ENCODE measurements at regions not wholly inside any gene's neighbourhood (a gene's known extent, or its start where the extent isn't known, plus 50 kb on each side); places are given as distances from the start of the nearest gene placed in this dataset.
A peak's percentile ranks its signal among the peaks of the same experiment; 100 is the strongest.
"Not testable (repeated sequence)": the region's sequence is repeated elsewhere in the genome, so short reads cannot be mapped to it uniquely, and the experiment has no call there.

- no peak for DNase-seq (ENCODE audit: low spot score)
Observed at GRCh38 chrX:144494074-144494473, 610.2 kb downstream of the UBE2NL start.

- no peak for DNase-seq (ENCODE audit: low spot score)
Observed at GRCh38 chrX:144531877-144532276, 648.0 kb downstream of the UBE2NL start.

GRCh38 chrX:144566592-144566991, 680.7 kb upstream of the SPANXN1 start:
- peak; percentile 2 for DNase-seq (ENCODE audit: low spot score)

- no peak for DNase-seq (ENCODE audit: low spot score)
Observed at GRCh38 chrX:144586756-144587155, 660.5 kb upstream of the SPANXN1 start.

- DNase-seq (ENCODE audit: low spot score) = no peak
Observed at GRCh38 chrX:144592036-144592435, 655.3 kb upstream of the SPANXN1 start.

- DNase-seq (ENCODE audit: low spot score) = no peak
Observed at GRCh38 chrX:144601010-144601409, 646.3 kb upstream of the SPANXN1 start.

GRCh38 chrX:144612076-144612475, 635.2 kb upstream of the SPANXN1 start:
- DNase-seq (ENCODE audit: low spot score) = no peak

GRCh38 chrX:144616317-144616716, 631.0 kb upstream of the SPANXN1 start:
- DNase-seq (ENCODE audit: low spot score) = no peak

- DNase-seq (ENCODE audit: low spot score) = no peak
Observed at GRCh38 chrX:144627947-144628346, 619.4 kb upstream of the SPANXN1 start.

- not testable (repeated sequence) for DNase-seq (ENCODE audit: low spot score)
Observed at GRCh38 chrX:144634451-144634850, 612.9 kb upstream of the SPANXN1 start.

GRCh38 chrX:144637731-144638130, 609.6 kb upstream of the SPANXN1 start:
- DNase-seq (ENCODE audit: low spot score) = no peak

- DNase-seq (ENCODE audit: low spot score) = no peak
Observed at GRCh38 chrX:144648788-144649187, 598.5 kb upstream of the SPANXN1 start.

GRCh38 chrX:144681501-144681900, 565.8 kb upstream of the SPANXN1 start:
- DNase-seq (ENCODE audit: low spot score) = no peak

- DNase-seq (ENCODE audit: low spot score) = no peak
Observed at GRCh38 chrX:144683247-144683646, 564.1 kb upstream of the SPANXN1 start.

- no peak for DNase-seq (ENCODE audit: low spot score)
Observed at GRCh38 chrX:144709841-144710240, 537.5 kb upstream of the SPANXN1 start.

- DNase-seq (ENCODE audit: low spot score) = no peak
Observed at GRCh38 chrX:144715337-144715736, 532.0 kb upstream of the SPANXN1 start.

GRCh38 chrX:144716187-144716586, 531.1 kb upstream of the SPANXN1 start:
- DNase-seq (ENCODE audit: low spot score) = no peak

- no peak for DNase-seq (ENCODE audit: low spot score)
Observed at GRCh38 chrX:144717682-144718081, 529.6 kb upstream of the SPANXN1 start.

- DNase-seq (ENCODE audit: low spot score) = peak; percentile 2
Observed at GRCh38 chrX:144722307-144722706, 525.0 kb upstream of the SPANXN1 start.

GRCh38 chrX:144730471-144730870, 516.8 kb upstream of the SPANXN1 start:
- no peak for DNase-seq (ENCODE audit: low spot score)

GRCh38 chrX:144732588-144732987, 514.7 kb upstream of the SPANXN1 start:
- DNase-seq (ENCODE audit: low spot score) = no peak

- DNase-seq (ENCODE audit: low spot score) = no peak
Observed at GRCh38 chrX:144738246-144738645, 509.1 kb upstream of the SPANXN1 start.

- no peak for DNase-seq (ENCODE audit: low spot score)
Observed at GRCh38 chrX:144768540-144768939, 478.8 kb upstream of the SPANXN1 start.

- not testable (repeated sequence) for DNase-seq (ENCODE audit: low spot score)
Observed at GRCh38 chrX:144783528-144783927, 463.8 kb upstream of the SPANXN1 start.

GRCh38 chrX:144790148-144790547, 457.2 kb upstream of the SPANXN1 start:
- DNase-seq (ENCODE audit: low spot score) = no peak
